ENCODE measurements at regions not wholly inside any gene's neighbourhood (a gene's known extent, or its start where the extent isn't known, plus 50 kb on each side); places are given as distances from the start of the nearest gene placed in this dataset.

DNA sequence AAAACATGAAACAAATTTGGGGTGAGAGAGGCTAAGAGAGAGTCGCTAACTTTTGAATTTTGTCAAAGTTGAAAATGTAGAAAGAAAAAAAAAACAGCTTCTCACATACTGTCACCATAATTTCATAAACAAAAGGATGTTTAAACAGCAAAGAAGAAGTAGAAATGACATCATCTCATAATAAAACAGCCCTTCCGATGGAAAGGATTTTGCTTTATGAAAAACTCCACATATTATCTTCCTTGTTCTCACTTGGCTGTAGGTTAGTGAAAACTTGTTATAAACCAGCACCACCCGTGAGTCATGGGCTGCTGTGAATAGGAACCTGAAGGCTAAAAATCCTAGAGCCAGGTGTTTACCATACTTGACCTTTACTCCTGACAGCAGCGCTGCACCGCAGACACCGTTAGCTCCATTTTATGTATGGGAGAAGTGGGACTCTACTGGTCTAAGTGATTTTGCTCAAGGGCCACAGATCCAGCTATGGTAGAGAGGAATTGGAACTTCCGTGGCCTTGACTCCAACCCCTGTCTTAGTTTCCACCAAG is 63.0 kb upstream of the VRK1 start:
- in situ Hi-C loops (cut with HindIII; ENCODE audit: low pct_ligation_motif_present, low sequenced_read_pairs), result no loop called here
- Histone ChIP-seq H3K36me3 (replicated peaks) (no peaks in the 10 kb centered on the region), H3K27me3 (replicated peaks) (peaks cover 2% of the 10 kb centered on the region), H3K27ac (no peak overlapping the region), H3K4me3 (ENCODE audit: low read depth, low read length) (no peak overlapping the region)
- TF ChIP-seq, protein P1, sequence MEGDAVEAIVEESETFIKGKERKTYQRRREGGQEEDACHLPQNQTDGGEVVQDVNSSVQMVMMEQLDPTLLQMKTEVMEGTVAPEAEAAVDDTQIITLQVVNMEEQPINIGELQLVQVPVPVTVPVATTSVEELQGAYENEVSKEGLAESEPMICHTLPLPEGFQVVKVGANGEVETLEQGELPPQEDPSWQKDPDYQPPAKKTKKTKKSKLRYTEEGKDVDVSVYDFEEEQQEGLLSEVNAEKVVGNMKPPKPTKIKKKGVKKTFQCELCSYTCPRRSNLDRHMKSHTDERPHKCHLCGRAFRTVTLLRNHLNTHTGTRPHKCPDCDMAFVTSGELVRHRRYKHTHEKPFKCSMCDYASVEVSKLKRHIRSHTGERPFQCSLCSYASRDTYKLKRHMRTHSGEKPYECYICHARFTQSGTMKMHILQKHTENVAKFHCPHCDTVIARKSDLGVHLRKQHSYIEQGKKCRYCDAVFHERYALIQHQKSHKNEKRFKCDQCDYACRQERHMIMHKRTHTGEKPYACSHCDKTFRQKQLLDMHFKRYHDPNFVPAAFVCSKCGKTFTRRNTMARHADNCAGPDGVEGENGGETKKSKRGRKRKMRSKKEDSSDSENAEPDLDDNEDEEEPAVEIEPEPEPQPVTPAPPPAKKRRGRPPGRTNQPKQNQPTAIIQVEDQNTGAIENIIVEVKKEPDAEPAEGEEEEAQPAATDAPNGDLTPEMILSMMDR (IDR thresholded peaks at IDR 0.05; ENCODE audit: low read depth, low read length, missing control alignments), result no peak
- DNase-seq, result no peak

- in situ Hi-C loops (cut with HindIII; ENCODE audit: low pct_ligation_motif_present, low sequenced_read_pairs), result no loop called here
- H3K27me3 ChIP-seq (replicated peaks), result peaks cover 4% of the 10 kb centered on the region
- TF ChIP-seq, protein P1 (IDR thresholded peaks at IDR 0.05; ENCODE audit: low read depth, low read length, missing control alignments), result no peak
- no peak overlapping the region for H3K27ac ChIP-seq
- DNase-seq, result no peak
- H3K36me3 ChIP-seq (replicated peaks), result no peaks in the 10 kb centered on the region
- no peak overlapping the region for H3K4me3 ChIP-seq (ENCODE audit: low read depth, low read length)
These were observed 61.7 kb upstream of the VRK1 start for GRCh38 chr14:96735526-96735925.

GRCh38 chr14:96736439-96736838 is 60.7 kb upstream of the VRK1 start:
- Histone ChIP-seq H3K4me3 (ENCODE audit: low read depth, low read length) (no peak overlapping the region), H3K36me3 (replicated peaks) (no peaks in the 10 kb centered on the region), H3K27me3 (replicated peaks) (peaks cover 4% of the 10 kb centered on the region), H3K27ac (no peak overlapping the region)
- DNase-seq, result no peak
- TF ChIP-seq, protein P1 (IDR thresholded peaks at IDR 0.05; ENCODE audit: low read depth, low read length, missing control alignments), result no peak
- in situ Hi-C loops (cut with HindIII; ENCODE audit: low pct_ligation_motif_present, low sequenced_read_pairs), result no loop called here

DNA sequence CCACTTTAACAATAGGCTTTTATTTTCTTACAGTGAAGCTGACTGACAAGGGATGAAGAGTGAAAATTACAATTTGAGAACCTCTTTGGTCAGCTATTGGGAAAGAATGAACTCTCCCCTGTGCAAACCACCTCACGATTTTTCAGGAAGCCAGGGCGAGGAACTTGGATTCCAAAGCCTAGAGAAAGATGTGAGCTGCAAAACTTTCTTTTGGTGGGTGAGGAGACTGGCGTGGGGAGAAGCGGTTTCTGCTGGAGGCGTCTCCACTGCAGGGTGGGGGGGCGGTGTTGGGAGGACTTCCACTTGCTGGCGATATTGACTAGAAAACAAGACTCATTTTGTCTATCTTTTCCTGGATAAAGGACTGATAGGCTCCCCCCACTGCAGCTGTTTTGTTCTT is 59.3 kb upstream of the VRK1 start:
- Histone ChIP-seq H3K27ac (no peak overlapping the region), H3K27me3 (replicated peaks) (peaks cover 4% of the 10 kb centered on the region), H3K36me3 (replicated peaks) (no peaks in the 10 kb centered on the region), H3K4me3 (ENCODE audit: low read depth, low read length) (no peak overlapping the region)
- TF ChIP-seq, protein P1 (IDR thresholded peaks at IDR 0.05; ENCODE audit: low read depth, low read length, missing control alignments), result no peak
- in situ Hi-C loops (cut with HindIII; ENCODE audit: low pct_ligation_motif_present, low sequenced_read_pairs), result no loop called here
- DNase-seq, result no peak

- TF ChIP-seq, protein P1 (IDR thresholded peaks at IDR 0.05; ENCODE audit: low read depth, low read length, missing control alignments), result no peak
- Histone ChIP-seq H3K4me3 (ENCODE audit: low read depth, low read length) (no peak overlapping the region), H3K27me3 (replicated peaks) (peaks cover 4% of the 10 kb centered on the region), H3K27ac (no peak overlapping the region), H3K36me3 (replicated peaks) (no peaks in the 10 kb centered on the region)
- in situ Hi-C loops (cut with HindIII; ENCODE audit: low pct_ligation_motif_present, low sequenced_read_pairs), result no loop called here
- no peak for DNase-seq
These were observed 57.8 kb upstream of the VRK1 start for GRCh38 chr14:96739200-96739910.

All from brain microvascular endothelial cell (primary cell).